ENCODE measurements at regions not wholly inside any gene's neighbourhood (a gene's known extent, or its start where the extent isn't known, plus 50 kb on each side); places are given as distances from the start of the nearest gene placed in this dataset.

DNA sequence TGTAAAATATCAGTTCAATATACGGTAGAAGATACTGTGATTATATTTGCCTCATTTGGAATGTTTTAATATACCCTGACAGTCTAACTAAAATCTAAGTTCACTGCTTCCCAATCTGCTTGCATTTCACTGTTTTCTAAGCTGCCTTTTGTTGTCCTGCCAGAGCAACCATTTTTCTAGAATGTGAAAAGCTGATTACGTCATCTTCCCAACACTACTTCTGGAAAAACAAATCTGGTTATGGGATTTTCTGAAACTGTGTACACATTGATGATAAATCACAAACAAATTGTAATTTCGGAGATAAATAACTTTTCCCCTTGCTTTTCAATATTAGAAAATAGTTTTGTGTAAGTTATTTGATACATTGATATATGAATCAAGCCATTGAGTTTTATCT lies 1529.0 kb downstream of the CDH11 start:
- no peak overlapping the region for H3K4me3 ChIP-seq (ENCODE audit: low read length)
- no peak overlapping the region for H2AFZ ChIP-seq (ENCODE audit: low read length)
- H3K27me3 ChIP-seq (ENCODE audit: low read length), result no peaks in the 10 kb centered on the region
- H3K4me1 ChIP-seq (ENCODE audit: low read length), result peaks cover 21% of the 10 kb centered on the region
- H3K27ac ChIP-seq (ENCODE audit: low read length), result no peak overlapping the region
- H3K9ac ChIP-seq (ENCODE audit: low read length), result no peak overlapping the region
- no peaks in the 10 kb centered on the region for H3K36me3 ChIP-seq (ENCODE audit: insufficient read depth, low read length)
- H3K9me3 ChIP-seq (ENCODE audit: low read length), result no peaks in the 10 kb centered on the region
- no peak for DNase-seq
- no peak overlapping the region for H3K4me2 ChIP-seq (ENCODE audit: low read depth, low read length, poor library complexity, severe bottlenecking)
- H3K79me2 ChIP-seq (ENCODE audit: low read length), result no peaks in the 10 kb centered on the region
- H3K9me2 ChIP-seq (replicated peaks; ENCODE audit: insufficient read depth, low read length), result 0 out of 2 replicates have a peak, but pooled peaks cover 5% of the 10 kb centered on the region
- no peaks in the 10 kb centered on the region for H4K20me1 ChIP-seq (ENCODE audit: insufficient read depth, low read depth, low read length)

DNA sequence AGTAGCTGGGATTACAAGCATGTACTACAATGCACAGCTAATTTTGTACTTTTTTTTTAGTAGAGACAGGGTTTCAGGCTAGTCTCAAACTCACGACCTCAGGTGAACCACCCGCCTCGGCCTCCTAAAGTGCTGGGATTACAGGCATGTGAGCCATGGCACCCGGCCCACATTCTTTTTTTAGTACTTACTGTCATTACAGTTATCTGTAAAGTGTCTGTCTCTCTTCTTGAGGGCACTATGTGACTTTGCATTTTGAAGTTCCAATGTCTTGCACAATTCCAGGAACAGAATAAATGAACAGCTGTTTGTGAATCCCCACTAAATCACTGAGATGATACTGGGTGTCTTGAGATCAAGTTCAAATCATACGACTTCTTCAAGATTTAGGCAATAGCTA lies 1540.3 kb downstream of the CDH11 start:
- no peak overlapping the region for H3K27ac ChIP-seq (ENCODE audit: low read length)
- no peaks in the 10 kb centered on the region for H4K20me1 ChIP-seq (ENCODE audit: insufficient read depth, low read depth, low read length)

DNA sequence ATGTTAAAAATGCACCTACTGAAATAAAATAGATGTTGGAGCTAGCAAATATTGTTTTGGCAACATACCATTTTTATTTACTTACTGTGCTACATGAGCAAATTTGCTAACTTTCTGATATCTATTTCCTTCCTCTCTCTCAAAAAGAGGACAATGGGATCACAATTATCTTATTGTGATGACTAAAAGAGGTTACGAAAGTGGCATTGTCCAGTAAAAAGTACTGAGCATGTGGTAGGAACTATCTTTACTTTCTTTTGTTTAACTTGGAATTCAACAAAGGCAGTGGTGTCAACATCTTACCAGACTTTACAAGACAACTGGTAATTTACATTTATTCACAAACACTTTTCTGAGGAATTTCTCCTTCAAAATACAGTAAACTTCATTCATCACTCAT lies 1542.6 kb upstream of the CDH8 start:
- H4K20me1 ChIP-seq (ENCODE audit: insufficient read depth, low read depth, low read length), result no peaks in the 10 kb centered on the region
- H3K79me2 ChIP-seq (ENCODE audit: low read length), result no peaks in the 10 kb centered on the region
- H3K4me3 ChIP-seq (ENCODE audit: low read length), result no peak overlapping the region
- H3K27ac ChIP-seq (ENCODE audit: low read length), result no peak overlapping the region
- no peaks in the 10 kb centered on the region for H3K36me3 ChIP-seq (ENCODE audit: insufficient read depth, low read length)
- H3K4me1 ChIP-seq (ENCODE audit: low read length), result peaks cover 18% of the 10 kb centered on the region
- no peaks in the 10 kb centered on the region for H3K9me2 ChIP-seq (replicated peaks; ENCODE audit: insufficient read depth, low read length)
- no peak overlapping the region for H3K4me2 ChIP-seq (ENCODE audit: low read depth, low read length, poor library complexity, severe bottlenecking)
- H3K9me3 ChIP-seq (ENCODE audit: low read length), result no peaks in the 10 kb centered on the region
- H3K9ac ChIP-seq (ENCODE audit: low read length), result no peak overlapping the region
- no peaks in the 10 kb centered on the region for H3K27me3 ChIP-seq (ENCODE audit: low read length)
- no peak for DNase-seq
- no peak overlapping the region for H2AFZ ChIP-seq (ENCODE audit: low read length)

More for the DNA sequence above, 1540.3 kb downstream of the CDH11 start:
- H3K4me1 ChIP-seq (ENCODE audit: low read length), result peaks cover 5% of the 10 kb centered on the region
- H3K79me2 ChIP-seq (ENCODE audit: low read length), result no peaks in the 10 kb centered on the region
- H3K9me3 ChIP-seq (ENCODE audit: low read length), result no peaks in the 10 kb centered on the region
- DNase-seq, result no peak
- H3K9ac ChIP-seq (ENCODE audit: low read length), result no peak overlapping the region
- H3K4me3 ChIP-seq (ENCODE audit: low read length), result no peak overlapping the region
- H3K27me3 ChIP-seq (ENCODE audit: low read length), result no peaks in the 10 kb centered on the region
- H3K9me2 ChIP-seq (replicated peaks; ENCODE audit: insufficient read depth, low read length), result no peaks in the 10 kb centered on the region
- H3K4me2 ChIP-seq (ENCODE audit: low read depth, low read length, poor library complexity, severe bottlenecking), result no peak overlapping the region
- no peaks in the 10 kb centered on the region for H3K36me3 ChIP-seq (ENCODE audit: insufficient read depth, low read length)
- no peak overlapping the region for H2AFZ ChIP-seq (ENCODE audit: low read length)

DNA sequence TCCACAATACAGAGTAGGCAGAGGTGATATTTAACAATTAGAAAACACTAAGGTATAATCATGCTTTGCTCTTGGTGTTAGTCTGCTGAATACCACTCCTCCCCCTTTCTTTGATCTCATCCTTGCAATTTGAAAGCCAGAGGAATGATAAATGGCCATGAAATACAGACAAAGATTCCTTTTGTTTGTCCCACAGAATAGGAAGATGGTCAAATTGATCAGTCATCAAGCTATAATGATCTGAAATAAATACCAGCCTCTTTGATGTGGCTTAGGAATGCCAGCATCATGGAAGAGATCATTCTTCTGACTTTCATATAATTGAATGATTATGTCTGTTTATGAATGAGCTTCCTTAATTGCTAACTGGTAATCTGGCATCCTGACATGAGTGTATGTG lies 1541.7 kb upstream of the CDH8 start:
- no peak overlapping the region for H3K4me2 ChIP-seq (ENCODE audit: low read depth, low read length, poor library complexity, severe bottlenecking)
- no peak overlapping the region for H3K27ac ChIP-seq (ENCODE audit: low read length)
- H3K9ac ChIP-seq (ENCODE audit: low read length), result no peak overlapping the region
- H3K27me3 ChIP-seq (ENCODE audit: low read length), result no peaks in the 10 kb centered on the region
- no peaks in the 10 kb centered on the region for H3K79me2 ChIP-seq (ENCODE audit: low read length)
- no peaks in the 10 kb centered on the region for H3K9me3 ChIP-seq (ENCODE audit: low read length)
- no peaks in the 10 kb centered on the region for H3K9me2 ChIP-seq (replicated peaks; ENCODE audit: insufficient read depth, low read length)
- peaks cover 18% of the 10 kb centered on the region for H3K4me1 ChIP-seq (ENCODE audit: low read length)
- no peak overlapping the region for H2AFZ ChIP-seq (ENCODE audit: low read length)
- H3K4me3 ChIP-seq (ENCODE audit: low read length), result no peak overlapping the region
- H4K20me1 ChIP-seq (ENCODE audit: insufficient read depth, low read depth, low read length), result no peaks in the 10 kb centered on the region
- DNase-seq, result no peak
- H3K36me3 ChIP-seq (ENCODE audit: insufficient read depth, low read length), result no peaks in the 10 kb centered on the region

DNA sequence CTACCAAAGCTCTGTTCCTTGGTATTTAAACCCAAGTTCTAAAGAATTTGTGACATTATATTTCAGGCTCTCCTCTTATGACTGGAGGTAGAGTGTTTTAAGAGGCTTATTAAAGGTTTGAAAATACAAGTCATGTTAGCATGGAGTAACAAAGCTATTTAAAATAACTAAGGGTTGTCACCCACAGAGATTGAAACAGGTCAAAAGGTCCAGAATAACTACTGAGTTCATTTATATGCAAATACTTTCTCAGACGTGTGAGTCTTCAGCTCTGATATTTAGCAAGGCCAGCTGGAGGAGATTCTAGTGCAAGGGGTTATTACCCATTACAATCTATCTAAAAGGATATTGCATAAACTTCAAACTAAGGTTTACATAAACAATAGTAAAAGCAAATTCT lies 1538.8 kb upstream of the CDH8 start:
- Histone ChIP-seq H3K9me3 (ENCODE audit: low read length) (no peaks in the 10 kb centered on the region), H3K79me2 (ENCODE audit: low read length) (no peaks in the 10 kb centered on the region), H3K4me3 (ENCODE audit: low read length) (no peak overlapping the region)

DNA sequence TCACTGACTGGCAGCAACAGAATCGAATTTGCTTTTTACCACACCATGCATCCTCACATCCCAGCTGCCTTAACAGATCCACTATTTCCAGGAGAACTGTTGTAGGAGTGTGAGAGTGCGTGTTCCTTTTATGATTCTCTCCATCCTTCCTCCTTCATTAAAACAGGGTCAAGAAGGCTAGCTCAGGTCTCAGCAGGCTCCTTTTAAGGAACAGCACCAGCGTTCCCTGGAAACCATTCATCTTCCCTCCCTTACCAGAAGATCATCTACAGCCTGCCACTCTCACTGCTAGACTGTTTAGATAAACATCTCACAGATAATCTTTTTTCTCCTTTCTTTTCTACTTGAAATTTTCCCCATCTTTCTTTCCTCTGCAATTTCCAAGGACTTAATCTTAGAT lies 1531.9 kb upstream of the CDH8 start:
- no peaks in the 10 kb centered on the region for H3K79me2 ChIP-seq (ENCODE audit: low read length)
- DNase-seq, result no peak
- no peaks in the 10 kb centered on the region for H3K9me2 ChIP-seq (replicated peaks; ENCODE audit: insufficient read depth, low read length)
- no peaks in the 10 kb centered on the region for H3K9me3 ChIP-seq (ENCODE audit: low read length)
- no peaks in the 10 kb centered on the region for H4K20me1 ChIP-seq (ENCODE audit: insufficient read depth, low read depth, low read length)
- H3K9ac ChIP-seq (ENCODE audit: low read length), result no peak overlapping the region
- no peak overlapping the region for H3K4me2 ChIP-seq (ENCODE audit: low read depth, low read length, poor library complexity, severe bottlenecking)
- no peak overlapping the region for H3K4me3 ChIP-seq (ENCODE audit: low read length)
- H3K27ac ChIP-seq (ENCODE audit: low read length), result no peak overlapping the region
- no peaks in the 10 kb centered on the region for H3K36me3 ChIP-seq (ENCODE audit: insufficient read depth, low read length)
- no peaks in the 10 kb centered on the region for H3K27me3 ChIP-seq (ENCODE audit: low read length)
- no peak overlapping the region for H2AFZ ChIP-seq (ENCODE audit: low read length)
- peaks cover 9% of the 10 kb centered on the region for H3K4me1 ChIP-seq (ENCODE audit: low read length)

More for the DNA sequence above, 1538.8 kb upstream of the CDH8 start:
- Histone ChIP-seq H3K9ac (ENCODE audit: low read length) (no peak overlapping the region), H3K4me2 (ENCODE audit: low read depth, low read length, poor library complexity, severe bottlenecking) (peak overlapping the region; percentile 14), H3K27ac (ENCODE audit: low read length) (no peak overlapping the region), H3K4me1 (ENCODE audit: low read length) (peaks cover 23% of the 10 kb centered on the region), H2AFZ (ENCODE audit: low read length) (no peak overlapping the region), H3K9me2 (replicated peaks; ENCODE audit: insufficient read depth, low read length) (no peaks in the 10 kb centered on the region), H3K36me3 (ENCODE audit: insufficient read depth, low read length) (no peaks in the 10 kb centered on the region), H4K20me1 (ENCODE audit: insufficient read depth, low read depth, low read length) (no peaks in the 10 kb centered on the region), H3K27me3 (ENCODE audit: low read length) (no peaks in the 10 kb centered on the region)
- no peak for DNase-seq

DNA sequence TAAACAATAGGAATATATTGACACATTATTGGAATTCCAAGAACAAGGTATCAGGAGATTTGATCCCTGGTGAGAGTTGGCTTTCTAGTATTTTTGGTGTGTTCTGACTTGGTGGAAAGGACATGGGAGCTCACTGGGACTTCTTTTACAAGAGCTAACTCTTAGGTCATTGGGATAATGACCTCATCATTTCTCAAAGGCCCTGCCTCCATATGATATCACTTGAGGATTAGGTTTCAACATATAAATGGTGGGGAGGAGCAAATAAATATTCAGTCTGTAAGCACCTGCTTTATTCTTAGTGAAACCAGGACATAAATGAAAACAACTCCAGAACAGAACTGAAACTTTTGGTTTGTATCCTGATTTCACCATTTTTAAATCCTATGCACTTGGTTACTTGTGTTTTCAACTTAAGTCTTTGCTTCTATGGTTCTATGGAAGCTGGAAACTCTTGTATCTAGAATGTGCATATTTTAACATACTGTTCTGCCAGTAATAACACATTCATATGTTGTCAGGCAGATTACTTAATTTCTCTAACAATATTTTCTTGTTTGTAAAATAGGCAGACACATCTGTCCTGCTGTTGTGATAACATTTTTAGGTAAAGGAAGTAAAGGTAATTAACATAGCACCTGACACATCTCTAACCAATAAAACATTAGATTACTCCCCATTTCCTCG lies 1527.7 kb upstream of the CDH8 start:
- H3K4me1 ChIP-seq (ENCODE audit: low read length), result no peaks in the 10 kb centered on the region
- no peaks in the 10 kb centered on the region for H3K27me3 ChIP-seq (ENCODE audit: low read length)
- H4K20me1 ChIP-seq (ENCODE audit: insufficient read depth, low read depth, low read length), result no peaks in the 10 kb centered on the region
- no peak overlapping the region for H3K4me2 ChIP-seq (ENCODE audit: low read depth, low read length, poor library complexity, severe bottlenecking)
- no peaks in the 10 kb centered on the region for H3K36me3 ChIP-seq (ENCODE audit: insufficient read depth, low read length)
- no peak overlapping the region for H2AFZ ChIP-seq (ENCODE audit: low read length)
- DNase-seq, result no peak
- no peak overlapping the region for H3K9ac ChIP-seq (ENCODE audit: low read length)
- no peak overlapping the region for H3K27ac ChIP-seq (ENCODE audit: low read length)
- H3K4me3 ChIP-seq (ENCODE audit: low read length), result no peak overlapping the region
- no peaks in the 10 kb centered on the region for H3K9me2 ChIP-seq (replicated peaks; ENCODE audit: insufficient read depth, low read length)
- H3K79me2 ChIP-seq (ENCODE audit: low read length), result no peaks in the 10 kb centered on the region
- H3K9me3 ChIP-seq (ENCODE audit: low read length), result no peaks in the 10 kb centered on the region

DNA sequence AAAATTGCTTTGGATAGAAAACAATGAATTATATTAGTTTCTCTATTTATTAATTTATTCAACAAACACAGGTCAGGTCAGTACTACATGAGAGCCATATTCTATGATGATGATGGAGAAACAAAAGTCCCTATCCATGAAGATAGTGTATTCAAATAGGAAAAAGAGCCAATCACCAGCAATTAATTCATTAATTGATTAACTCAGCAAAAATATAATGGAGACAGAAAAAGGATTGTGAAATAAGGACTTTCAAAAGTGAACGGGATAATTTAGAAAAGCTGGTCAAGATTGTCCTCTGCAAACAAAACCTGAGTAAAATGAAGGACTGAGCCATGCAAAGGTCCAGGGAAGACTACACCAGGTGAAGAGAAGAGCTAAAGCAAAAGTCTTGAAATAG lies 1517.7 kb upstream of the CDH8 start:
- no peak for DNase-seq
- Histone ChIP-seq H3K9ac (ENCODE audit: low read length) (no peak overlapping the region), H2AFZ (ENCODE audit: low read length) (no peak overlapping the region), H3K4me1 (ENCODE audit: low read length) (no peaks in the 10 kb centered on the region), H3K79me2 (ENCODE audit: low read length) (no peaks in the 10 kb centered on the region), H3K27me3 (ENCODE audit: low read length) (no peaks in the 10 kb centered on the region), H3K4me2 (ENCODE audit: low read depth, low read length, poor library complexity, severe bottlenecking) (no peak overlapping the region), H3K9me3 (ENCODE audit: low read length) (no peaks in the 10 kb centered on the region), H3K4me3 (ENCODE audit: low read length) (no peak overlapping the region), H3K9me2 (replicated peaks; ENCODE audit: insufficient read depth, low read length) (no peaks in the 10 kb centered on the region), H3K36me3 (ENCODE audit: insufficient read depth, low read length) (no peaks in the 10 kb centered on the region), H4K20me1 (ENCODE audit: insufficient read depth, low read depth, low read length) (no peaks in the 10 kb centered on the region), H3K27ac (ENCODE audit: low read length) (no peak overlapping the region)

Measured in Karpas-422 (cell line).